ENCODE measurements at regions not wholly inside any gene's neighbourhood (a gene's known extent, or its start where the extent isn't known, plus 50 kb on each side); places are given as distances from the start of the nearest gene placed in this dataset.
"Not testable (repeated sequence)": the region's sequence is repeated elsewhere in the genome, so short reads cannot be mapped to it uniquely, and the experiment has no call there.

GRCh38 chr1:73273886-73274285 is 924.1 kb downstream of the LRRIQ3 start:
- Mint-ChIP-seq H3K27me3 (no peaks in the 10 kb centered on the region), H3K4me1 (no peaks in the 10 kb centered on the region), H3K4me3 (no peak overlapping the region), H3K9me3 (peaks cover 7% of the 10 kb centered on the region), H3K27ac (no peak overlapping the region), H3K36me3 (no peaks in the 10 kb centered on the region)
- DNase-seq (no peak), ATAC-seq (ENCODE audit: low read depth) (no peak)
- POLR2A ChIA-PET: no interaction called here

GRCh38 chr1:73245196-73245595 is 952.8 kb downstream of the LRRIQ3 start:
- H3K36me3 Mint-ChIP-seq; H3K27ac Mint-ChIP-seq; H3K4me1 Mint-ChIP-seq; POLR2A ChIA-PET; H3K27me3 Mint-ChIP-seq; H3K4me3 Mint-ChIP-seq; DNase-seq; ATAC-seq (ENCODE audit: low read depth): not testable (repeated sequence)
- H3K9me3 Mint-ChIP-seq: peaks cover 14% of the 10 kb centered on the region

GRCh38 chr1:73218995-73219546 is 936.7 kb upstream of the NEGR1 start:
- H3K27me3 Mint-ChIP-seq: no peaks in the 10 kb centered on the region
- ATAC-seq (ENCODE audit: low read depth) (no peak), DNase-seq (no peak)
- H3K9me3 Mint-ChIP-seq: peaks cover 9% of the 10 kb centered on the region
- no peak overlapping the region for H3K4me3 Mint-ChIP-seq
- no peaks in the 10 kb centered on the region for H3K36me3 Mint-ChIP-seq
- POLR2A ChIA-PET: no interaction called here
- H3K27ac Mint-ChIP-seq: no peak overlapping the region
- H3K4me1 Mint-ChIP-seq: no peaks in the 10 kb centered on the region

GRCh38 chr1:73205294-73205973 is 923.1 kb upstream of the NEGR1 start:
- H3K27ac Mint-ChIP-seq: no peak overlapping the region
- ATAC-seq (ENCODE audit: low read depth) (no peak), DNase-seq (no peak)
- H3K36me3 Mint-ChIP-seq: no peaks in the 10 kb centered on the region
- no peak overlapping the region for H3K4me3 Mint-ChIP-seq
- H3K4me1 Mint-ChIP-seq: no peaks in the 10 kb centered on the region
- no peaks in the 10 kb centered on the region for H3K27me3 Mint-ChIP-seq
- POLR2A ChIA-PET: no interaction called here
- peaks cover 2% of the 10 kb centered on the region for H3K9me3 Mint-ChIP-seq

- no peak for DNase-seq
- Mint-ChIP-seq H3K9me3 (no peaks in the 10 kb centered on the region), H3K4me3 (no peak overlapping the region), H3K27me3 (no peaks in the 10 kb centered on the region), H3K27ac (no peak overlapping the region), H3K36me3 (no peaks in the 10 kb centered on the region), H3K4me1 (no peaks in the 10 kb centered on the region)
- POLR2A ChIA-PET: no interaction called here
- no peak for ATAC-seq (ENCODE audit: low read depth)
Measured at GRCh38 chr1:73197972-73198371, 915.6 kb upstream of the NEGR1 start.

- Mint-ChIP-seq H3K4me1 (no peaks in the 10 kb centered on the region), H3K36me3 (no peaks in the 10 kb centered on the region), H3K27me3 (no peaks in the 10 kb centered on the region), H3K4me3 (no peak overlapping the region), H3K27ac (no peak overlapping the region), H3K9me3 (no peaks in the 10 kb centered on the region)
- POLR2A ChIA-PET: no interaction called here
- ATAC-seq (ENCODE audit: low read depth): no peak
- DNase-seq: no peak
Measured at GRCh38 chr1:73194965-73195364, 912.6 kb upstream of the NEGR1 start.

- H3K4me3 Mint-ChIP-seq; H3K27ac Mint-ChIP-seq; H3K9me3 Mint-ChIP-seq; H3K36me3 Mint-ChIP-seq; H3K4me1 Mint-ChIP-seq; ATAC-seq (ENCODE audit: low read depth); DNase-seq; POLR2A ChIA-PET; H3K27me3 Mint-ChIP-seq: not testable (repeated sequence)
Measured at GRCh38 chr1:73183581-73183980, 901.2 kb upstream of the NEGR1 start.

GRCh38 chr1:73181190-73181540 is 898.8 kb upstream of the NEGR1 start:
- no peaks in the 10 kb centered on the region for H3K4me1 Mint-ChIP-seq
- H3K36me3 Mint-ChIP-seq: no peaks in the 10 kb centered on the region
- no peak overlapping the region for H3K4me3 Mint-ChIP-seq
- peaks cover 1% of the 10 kb centered on the region for H3K9me3 Mint-ChIP-seq
- POLR2A ChIA-PET: no interaction called here
- H3K27ac Mint-ChIP-seq: no peak overlapping the region
- DNase-seq (no peak), ATAC-seq (ENCODE audit: low read depth) (no peak)
- no peaks in the 10 kb centered on the region for H3K27me3 Mint-ChIP-seq

- Mint-ChIP-seq H3K9me3 (peaks cover 1% of the 10 kb centered on the region), H3K27ac (no peak overlapping the region), H3K27me3 (no peaks in the 10 kb centered on the region), H3K36me3 (no peaks in the 10 kb centered on the region), H3K4me3 (no peak overlapping the region), H3K4me1 (no peaks in the 10 kb centered on the region)
- ATAC-seq (ENCODE audit: low read depth): no peak
- DNase-seq: no peak
- POLR2A ChIA-PET: no interaction called here
Measured at GRCh38 chr1:73180397-73181189, 898.3 kb upstream of the NEGR1 start.

- no peak overlapping the region for H3K4me3 Mint-ChIP-seq
- no peaks in the 10 kb centered on the region for H3K4me1 Mint-ChIP-seq
- peaks cover 4% of the 10 kb centered on the region for H3K9me3 Mint-ChIP-seq
- DNase-seq (no peak), ATAC-seq (ENCODE audit: low read depth) (no peak)
- no peak overlapping the region for H3K27ac Mint-ChIP-seq
- no peaks in the 10 kb centered on the region for H3K27me3 Mint-ChIP-seq
- H3K36me3 Mint-ChIP-seq: no peaks in the 10 kb centered on the region
- POLR2A ChIA-PET: no interaction called here
Measured at GRCh38 chr1:73176902-73177301, 894.6 kb upstream of the NEGR1 start.

- no peaks in the 10 kb centered on the region for H3K27me3 Mint-ChIP-seq
- ATAC-seq (ENCODE audit: low read depth): no peak
- DNase-seq: no peak
- peaks cover 8% of the 10 kb centered on the region for H3K9me3 Mint-ChIP-seq
- POLR2A ChIA-PET: no interaction called here
- H3K4me1 Mint-ChIP-seq: no peaks in the 10 kb centered on the region
- H3K4me3 Mint-ChIP-seq: no peak overlapping the region
- no peak overlapping the region for H3K27ac Mint-ChIP-seq
- no peaks in the 10 kb centered on the region for H3K36me3 Mint-ChIP-seq
Measured at GRCh38 chr1:73167009-73167657, 884.8 kb upstream of the NEGR1 start.

GRCh38 chr1:73162564-73162963 is 880.2 kb upstream of the NEGR1 start:
- ATAC-seq (ENCODE audit: low read depth): no peak
- no peak overlapping the region for H3K4me3 Mint-ChIP-seq
- POLR2A ChIA-PET: no interaction called here
- H3K4me1 Mint-ChIP-seq: no peaks in the 10 kb centered on the region
- DNase-seq: no peak
- no peaks in the 10 kb centered on the region for H3K36me3 Mint-ChIP-seq
- no peak overlapping the region for H3K27ac Mint-ChIP-seq
- no peaks in the 10 kb centered on the region for H3K27me3 Mint-ChIP-seq
- H3K9me3 Mint-ChIP-seq: peaks cover 8% of the 10 kb centered on the region

- Mint-ChIP-seq H3K27ac (no peak overlapping the region), H3K9me3 (peaks cover 4% of the 10 kb centered on the region), H3K4me3 (no peak overlapping the region), H3K27me3 (no peaks in the 10 kb centered on the region), H3K4me1 (no peaks in the 10 kb centered on the region), H3K36me3 (no peaks in the 10 kb centered on the region)
- no peak for ATAC-seq (ENCODE audit: low read depth)
- POLR2A ChIA-PET: no interaction called here
- no peak for DNase-seq
Measured at GRCh38 chr1:73161418-73161817, 879.1 kb upstream of the NEGR1 start.

- Mint-ChIP-seq H3K4me3 (no peak overlapping the region), H3K36me3 (no peaks in the 10 kb centered on the region), H3K27ac (no peak overlapping the region), H3K9me3 (peaks cover 4% of the 10 kb centered on the region), H3K27me3 (no peaks in the 10 kb centered on the region), H3K4me1 (no peaks in the 10 kb centered on the region)
- no peak for DNase-seq
- POLR2A ChIA-PET: no interaction called here
- ATAC-seq (ENCODE audit: low read depth): no peak
Measured at GRCh38 chr1:73160759-73161158, 878.4 kb upstream of the NEGR1 start.

Data from activated naive CD8-positive, alpha-beta T cell treated with anti-CD3 and anti-CD28 coated beads, Interleukin-2, amount 10 ng/mL, durations not matched to agents 7 days and 5 days (primary cell).